ENCODE measurements at regions not wholly inside any gene's neighbourhood (a gene's known extent, or its start where the extent isn't known, plus 50 kb on each side); places are given as distances from the start of the nearest gene placed in this dataset.

- TF ChIP-seq CTCF (IDR thresholded peaks at IDR 0.05 in 4 of 5, conservative IDR thresholded peaks at IDR 0.05 in 1 of 5) (no peak), POLR2A (IDR thresholded peaks at IDR 0.05) (no peak)
Measured at GRCh38 chr10:130824230-130825014, 487.1 kb downstream of the TCERG1L start.
